ENCODE measurements at regions not wholly inside any gene's neighbourhood (a gene's known extent, or its start where the extent isn't known, plus 50 kb on each side); places are given as distances from the start of the nearest gene placed in this dataset.

GRCh38 chr1:29473161-29473855 is 237.0 kb downstream of the PTPRU start:
- TF ChIP-seq CTCF (IDR thresholded peaks at IDR 0.05) (no peak), POLR2AphosphoS5 (IDR thresholded peaks at IDR 0.05) (no peak), POLR2A (IDR thresholded peaks at IDR 0.05) (no peak)
